Left lung (tissue), 4 donors: ENCODE measurements at regions not wholly inside any gene's neighbourhood (a gene's known extent, or its start where the extent isn't known, plus 50 kb on each side); places are given as distances from the start of the nearest gene placed in this dataset.

ENCODE experiments used
- ATAC-seq: fragments of 200-7000 bp; cut with Tn5 transposase; one replicate; pipeline ENCODE4 v1.9.1; 2020; ENCODE audit warnings: moderate library complexity
- DNase-seq, 4 donors: peaks; one replicate each; pipeline ENCODE4 v3.0.0-alpha.2; 2013 to 2020
- H3K27ac ChIP-seq, 2 donors: fragments of 200-600 bp; sonication (generic) in 1 of 2; one replicate each; pipeline versions ENCODE4 v1.5.0 to v1.8.0; 2020 to 2021
- H3K27me3 ChIP-seq, 2 donors: fragments of 200-600 bp; sonication (generic) in 1 of 2; one replicate each; pipeline versions ENCODE4 v1.5.0 to v1.8.0; 2020 to 2021
- H3K36me3 ChIP-seq, 2 donors: fragments of 200-600 bp; sonication (generic) in 1 of 2; one replicate each; pipeline versions ENCODE4 v1.5.0 to v1.8.0; 2020 to 2021
- H3K4me1 ChIP-seq, 2 donors: fragments of 200-600 bp; one replicate each; pipeline ENCODE4 v1.8.0; 2021
- H3K4me3 ChIP-seq, 2 donors: fragments of 200-600 bp; sonication (generic) in 1 of 2; one replicate each; pipeline versions ENCODE4 v1.5.0 to v1.8.0; 2020 to 2021; ENCODE audit warnings: mild to moderate bottlenecking in 1 of 2
- H3K9me3 ChIP-seq, 2 donors: fragments of 200-600 bp; sonication (generic) in 1 of 2; one replicate each; pipeline versions ENCODE4 v1.5.0 to v1.8.0; 2020 to 2021
- intact Hi-C, 2 donors: fragments of 100-400 bp; cut with DNase I; formaldehyde crosslinking; loops; one replicate each; pipeline versions ENCODE4 v1.11.2 to v1.14.2; 2022
- TF ChIP-seq, protein P1 (sequence below), 2 donors: fragments of 200-600 bp; sonication (generic) in 1 of 2; IDR thresholded peaks; one replicate each; pipeline versions ENCODE4 v1.5.0 to v1.8.0; 2021; ENCODE audit warnings: antibody characterized with exemption in 2 of 2
- donor health status: DM: no; HTN: yes; CAD: no.
- donor health status: DM: no; HTN: no; CAD: no.

DNA sequence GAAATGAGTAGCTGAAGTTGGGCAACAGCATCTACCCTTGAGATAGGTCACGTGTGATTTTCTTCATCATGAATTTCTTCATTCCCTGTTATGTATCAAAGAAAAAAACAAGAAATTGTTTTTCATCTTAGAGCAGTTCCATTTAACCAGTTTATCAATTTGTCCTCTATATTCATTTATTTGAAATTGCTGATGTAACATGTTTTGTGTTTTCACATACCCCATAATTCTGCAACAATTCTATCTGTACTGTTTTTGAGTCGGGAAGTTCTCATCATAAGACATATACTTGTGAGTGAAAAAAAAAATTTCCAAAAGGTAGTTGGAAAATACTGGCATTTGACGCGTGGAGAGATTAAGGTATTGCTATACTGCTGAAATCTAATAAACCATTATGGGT, 422.6 kb upstream of the REG3G start:
- Histone ChIP-seq H3K4me1 (no peaks in the 10 kb centered on the region), H3K4me3 (no peak overlapping the region), H3K27me3 (no peaks in the 10 kb centered on the region), H3K9me3 (no peaks in the 10 kb centered on the region), H3K36me3 (no peaks in the 10 kb centered on the region), H3K27ac (no peak overlapping the region)
- DNase-seq (no peak), ATAC-seq (no peak)
- TF ChIP-seq, protein P1, sequence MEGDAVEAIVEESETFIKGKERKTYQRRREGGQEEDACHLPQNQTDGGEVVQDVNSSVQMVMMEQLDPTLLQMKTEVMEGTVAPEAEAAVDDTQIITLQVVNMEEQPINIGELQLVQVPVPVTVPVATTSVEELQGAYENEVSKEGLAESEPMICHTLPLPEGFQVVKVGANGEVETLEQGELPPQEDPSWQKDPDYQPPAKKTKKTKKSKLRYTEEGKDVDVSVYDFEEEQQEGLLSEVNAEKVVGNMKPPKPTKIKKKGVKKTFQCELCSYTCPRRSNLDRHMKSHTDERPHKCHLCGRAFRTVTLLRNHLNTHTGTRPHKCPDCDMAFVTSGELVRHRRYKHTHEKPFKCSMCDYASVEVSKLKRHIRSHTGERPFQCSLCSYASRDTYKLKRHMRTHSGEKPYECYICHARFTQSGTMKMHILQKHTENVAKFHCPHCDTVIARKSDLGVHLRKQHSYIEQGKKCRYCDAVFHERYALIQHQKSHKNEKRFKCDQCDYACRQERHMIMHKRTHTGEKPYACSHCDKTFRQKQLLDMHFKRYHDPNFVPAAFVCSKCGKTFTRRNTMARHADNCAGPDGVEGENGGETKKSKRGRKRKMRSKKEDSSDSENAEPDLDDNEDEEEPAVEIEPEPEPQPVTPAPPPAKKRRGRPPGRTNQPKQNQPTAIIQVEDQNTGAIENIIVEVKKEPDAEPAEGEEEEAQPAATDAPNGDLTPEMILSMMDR (IDR thresholded peaks at IDR 0.05): no peak
- intact Hi-C loops: no loop called here

DNA sequence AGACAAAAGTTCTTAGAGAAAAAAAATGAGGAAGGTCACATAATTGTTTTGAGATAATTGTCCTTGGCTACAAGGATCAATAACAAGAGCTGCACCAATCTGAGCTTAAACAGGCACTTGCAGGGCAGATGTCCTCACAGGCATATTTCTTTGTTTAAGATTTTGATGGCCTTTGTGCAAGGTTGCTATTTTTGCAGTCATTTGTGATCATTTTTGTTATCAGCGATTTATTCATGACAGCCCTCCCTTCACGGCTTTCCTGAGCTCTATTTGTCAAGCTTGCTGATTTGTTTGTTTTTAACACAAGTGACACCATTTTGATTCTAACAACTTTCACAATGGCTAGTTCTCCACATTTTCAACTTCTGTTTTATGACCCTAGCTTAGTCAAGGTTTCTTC, 418.6 kb upstream of the REG3G start:
- TF ChIP-seq, protein P1 (IDR thresholded peaks at IDR 0.05): no peak
- DNase-seq (no peak), ATAC-seq (no peak)
- intact Hi-C loops: no loop called here
- no peaks in the 10 kb centered on the region for H3K9me3 ChIP-seq
- H3K27ac ChIP-seq: no peak overlapping the region
- H3K27me3 ChIP-seq: no peaks in the 10 kb centered on the region
- H3K36me3 ChIP-seq: no peaks in the 10 kb centered on the region
- H3K4me3 ChIP-seq: no peak overlapping the region
- no peaks in the 10 kb centered on the region for H3K4me1 ChIP-seq

DNA sequence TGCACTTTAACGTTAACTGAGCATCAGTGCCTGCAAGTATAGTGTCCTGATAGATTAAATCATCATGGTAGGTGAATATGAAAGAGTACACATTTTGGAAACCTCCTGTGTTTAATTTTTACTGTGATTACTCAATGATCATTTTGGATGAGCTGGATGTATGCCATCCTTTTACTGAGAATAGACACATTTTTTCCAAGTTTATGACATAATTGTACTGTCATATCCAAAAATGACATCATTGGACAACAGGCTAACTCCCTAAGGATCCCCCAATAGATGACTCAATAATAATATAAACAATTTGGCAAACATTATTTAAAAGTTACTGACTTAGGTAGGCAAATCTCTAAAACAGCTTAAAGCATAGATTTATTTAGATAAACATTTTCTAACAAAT, 410.8 kb upstream of the REG3G start:
- no peaks in the 10 kb centered on the region for H3K36me3 ChIP-seq
- no peaks in the 10 kb centered on the region for H3K4me1 ChIP-seq
- TF ChIP-seq, protein P1 (IDR thresholded peaks at IDR 0.05): no peak
- ATAC-seq: no peak
- DNase-seq: no peak
- H3K9me3 ChIP-seq: no peaks in the 10 kb centered on the region
- H3K27ac ChIP-seq: no peak overlapping the region
- no peaks in the 10 kb centered on the region for H3K27me3 ChIP-seq
- no peak overlapping the region for H3K4me3 ChIP-seq
- intact Hi-C loops: no loop called here

DNA sequence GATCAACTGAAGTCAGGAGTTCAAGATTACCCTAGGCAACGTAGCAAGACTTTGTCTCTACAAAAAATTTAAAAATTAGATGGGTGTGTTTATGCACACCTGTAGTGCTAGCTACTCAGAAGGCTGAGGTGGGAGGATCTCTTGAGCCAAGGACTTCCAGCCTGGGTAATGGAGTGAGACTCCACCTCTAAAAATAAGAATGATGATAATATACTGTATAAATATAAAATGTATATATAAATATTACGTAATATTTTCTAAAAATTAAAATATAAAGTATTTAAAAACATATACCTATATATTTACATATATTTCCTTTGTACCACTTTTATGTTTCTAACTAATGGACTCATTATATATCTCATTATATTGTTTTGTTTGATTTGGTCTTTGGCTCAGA, 409.5 kb upstream of the REG3G start:
- ATAC-seq (no peak), DNase-seq (no peak)
- no peaks in the 10 kb centered on the region for H3K36me3 ChIP-seq
- intact Hi-C loops: no loop called here
- peaks cover 0 to 2% of the 10 kb centered on the region in 2 donors for H3K9me3 ChIP-seq
- H3K27ac ChIP-seq: no peak overlapping the region
- TF ChIP-seq, protein P1 (IDR thresholded peaks at IDR 0.05): no peak
- H3K4me1 ChIP-seq: no peaks in the 10 kb centered on the region
- H3K27me3 ChIP-seq: no peaks in the 10 kb centered on the region
- H3K4me3 ChIP-seq: no peak overlapping the region

DNA sequence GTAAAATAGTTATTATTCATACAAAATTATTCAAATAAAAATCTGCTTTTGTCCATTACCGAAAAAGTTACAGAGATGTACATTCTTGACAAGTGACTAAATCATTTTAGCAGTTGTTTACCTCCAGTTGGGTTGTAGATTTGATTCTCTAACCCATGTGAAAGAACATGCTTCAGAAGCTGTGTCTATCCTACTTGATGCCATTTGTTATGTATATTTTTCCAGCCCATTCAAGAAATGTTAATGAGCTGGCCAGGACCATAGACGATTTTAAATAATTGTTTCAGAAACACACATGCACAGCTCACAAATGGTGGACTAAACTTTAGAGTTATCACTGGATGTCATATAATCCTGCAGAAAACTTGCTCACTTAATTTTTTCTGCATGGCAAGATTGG, 391.1 kb upstream of the REG3G start:
- TF ChIP-seq, protein P1 (IDR thresholded peaks at IDR 0.05): no peak
- Histone ChIP-seq H3K4me3 (no peak overlapping the region), H3K36me3 (no peaks in the 10 kb centered on the region), H3K9me3 (no peaks in the 10 kb centered on the region), H3K27ac (no peak overlapping the region), H3K27me3 (no peaks in the 10 kb centered on the region), H3K4me1 (no peaks in the 10 kb centered on the region)
- ATAC-seq (no peak), DNase-seq (no peak)
- intact Hi-C loops: no loop called here
